Activated CD4-positive, alpha-beta T cell treated with anti-CD3 and anti-CD28 coated beads, Interleukin-2, amount 10 ng/mL, durations not matched to agents 7 days and 5 days (primary cell): ENCODE measurements at regions not wholly inside any gene's neighbourhood (a gene's known extent, or its start where the extent isn't known, plus 50 kb on each side); places are given as distances from the start of the nearest gene placed in this dataset.
"Not testable (repeated sequence)": the region's sequence is repeated elsewhere in the genome, so short reads cannot be mapped to it uniquely, and the experiment has no call there.

Experiments used
- CTCF ChIA-PET: fragments of 350-600 bp; sonication (Branson Sonifier 250); formaldehyde crosslinking; loops from one replicate; lab custom pipeline; 2021; ENCODE audit warnings: antibody characterized with exemption; lab: Charles Lee
- POLR2A ChIA-PET: fragments of 350-600 bp; sonication (Branson Sonifier 250); formaldehyde crosslinking; loops from one replicate; lab custom pipeline; 2021; ENCODE audit warnings: antibody characterized with exemption; lab: Charles Lee
- DNase-seq: peaks from one replicate; pipeline ENCODE4 v3.0.0-alpha.2; 2020
- H3K27ac Mint-ChIP-seq: one replicate; pipeline ENCODE4 v1.8.0; 2021; ENCODE audit warnings: mild to moderate bottlenecking, moderate library complexity, mixed read lengths
- H3K27me3 Mint-ChIP-seq: one replicate; pipeline ENCODE4 v1.8.0; 2021; ENCODE audit warnings: mixed read lengths
- H3K36me3 Mint-ChIP-seq: one replicate; pipeline ENCODE4 v1.8.0; 2021; ENCODE audit warnings: low read depth, mixed read lengths
- H3K4me1 Mint-ChIP-seq: one replicate; pipeline ENCODE4 v1.8.0; 2021; ENCODE audit warnings: mixed read lengths
- H3K4me3 Mint-ChIP-seq: one replicate; pipeline ENCODE4 v1.8.0; 2021; ENCODE audit warnings: mild to moderate bottlenecking, moderate library complexity, mixed read lengths
- H3K9me3 Mint-ChIP-seq: one replicate; pipeline ENCODE4 v1.8.0; 2021; ENCODE audit warnings: mixed read lengths

DNA sequence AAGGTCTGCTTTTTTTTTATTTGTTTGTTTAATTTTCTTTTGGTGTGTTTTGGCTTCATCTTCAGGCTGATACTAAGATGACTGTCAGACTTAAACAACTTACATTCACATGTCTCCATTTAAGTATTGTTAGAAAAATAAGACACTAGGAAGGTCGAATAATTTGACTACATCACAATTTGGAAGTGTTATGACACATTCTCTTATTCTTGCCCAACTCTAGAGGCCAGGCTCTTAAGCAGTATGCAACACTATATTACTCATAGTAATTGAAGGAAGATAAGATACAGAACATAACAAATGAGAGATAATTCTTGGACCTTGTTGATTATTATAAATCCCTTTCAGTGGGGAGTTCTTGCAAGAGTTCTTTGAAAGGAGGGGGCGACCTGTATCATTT, 295.3 kb upstream of the COL3A1 start:
- H3K27ac Mint-ChIP-seq, result no peak overlapping the region
- H3K27me3 Mint-ChIP-seq, result no peaks in the 10 kb centered on the region
- H3K4me1 Mint-ChIP-seq, result no peaks in the 10 kb centered on the region
- DNase-seq, result no peak
- H3K4me3 Mint-ChIP-seq, result no peak overlapping the region
- ChIA-PET POLR2A (no interaction called here), CTCF (interaction anchor here (0.6 kb wide), 1 partner anchor 1158 kb away, joined by 3 read pairs; no protein-coding TSS in a partner anchor)
- H3K36me3 Mint-ChIP-seq, result no peaks in the 10 kb centered on the region
- peaks cover 6% of the 10 kb centered on the region for H3K9me3 Mint-ChIP-seq

DNA sequence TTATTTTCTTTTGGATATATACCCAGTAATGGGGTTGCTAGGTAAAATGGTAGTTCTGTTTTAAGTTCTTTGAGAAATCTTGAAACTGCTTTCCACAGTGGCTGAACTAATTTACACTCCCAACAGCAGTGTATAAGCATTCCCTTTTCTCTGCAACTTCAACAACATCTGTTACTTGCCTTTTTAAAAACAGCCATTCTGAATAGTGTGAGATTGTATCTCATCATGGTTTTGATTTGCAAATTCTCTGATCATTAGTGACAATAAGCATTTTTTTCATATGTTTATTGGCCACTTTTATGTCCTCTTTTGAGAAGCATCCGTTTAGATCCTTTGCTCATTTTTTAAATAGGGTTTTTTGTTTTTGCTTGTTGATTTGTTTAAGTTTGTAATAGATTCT, 291.3 kb upstream of the COL3A1 start:
- CTCF ChIA-PET, result no interaction called here
- peaks cover 6% of the 10 kb centered on the region for H3K9me3 Mint-ChIP-seq

DNA sequence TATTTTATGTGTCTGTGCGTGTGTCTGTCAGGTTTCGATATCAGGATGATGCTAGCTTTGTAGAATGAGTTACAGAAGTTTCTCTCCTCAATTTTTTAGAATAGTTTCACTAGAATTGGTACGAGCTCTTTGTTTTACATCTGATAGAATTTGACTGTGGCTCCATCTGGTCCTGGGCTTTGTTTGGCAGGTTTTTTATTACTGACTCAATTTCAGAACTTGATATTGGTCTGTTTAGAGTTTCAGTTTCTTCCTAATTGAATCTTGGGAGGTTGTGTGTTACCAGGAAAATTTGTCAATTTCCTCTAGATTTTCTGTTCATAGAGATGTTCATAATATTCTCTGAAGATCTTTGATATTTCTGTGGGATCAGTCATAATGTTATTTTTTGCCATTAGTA, 289.4 kb upstream of the COL3A1 start:
- Mint-ChIP-seq H3K9me3 (peaks cover 6% of the 10 kb centered on the region), H3K4me3 (no peak overlapping the region), H3K4me1 (no peaks in the 10 kb centered on the region), H3K27ac (no peak overlapping the region), H3K36me3 (no peaks in the 10 kb centered on the region), H3K27me3 (no peaks in the 10 kb centered on the region)
- DNase-seq, result no peak
- ChIA-PET CTCF (no interaction called here), POLR2A (no interaction called here)

More for the DNA sequence above, 291.3 kb upstream of the COL3A1 start:
- no peaks in the 10 kb centered on the region for H3K27me3 Mint-ChIP-seq
- H3K36me3 Mint-ChIP-seq, result no peaks in the 10 kb centered on the region
- no peaks in the 10 kb centered on the region for H3K4me1 Mint-ChIP-seq
- POLR2A ChIA-PET, result no interaction called here
- no peak for DNase-seq
- no peak overlapping the region for H3K4me3 Mint-ChIP-seq
- no peak overlapping the region for H3K27ac Mint-ChIP-seq

DNA sequence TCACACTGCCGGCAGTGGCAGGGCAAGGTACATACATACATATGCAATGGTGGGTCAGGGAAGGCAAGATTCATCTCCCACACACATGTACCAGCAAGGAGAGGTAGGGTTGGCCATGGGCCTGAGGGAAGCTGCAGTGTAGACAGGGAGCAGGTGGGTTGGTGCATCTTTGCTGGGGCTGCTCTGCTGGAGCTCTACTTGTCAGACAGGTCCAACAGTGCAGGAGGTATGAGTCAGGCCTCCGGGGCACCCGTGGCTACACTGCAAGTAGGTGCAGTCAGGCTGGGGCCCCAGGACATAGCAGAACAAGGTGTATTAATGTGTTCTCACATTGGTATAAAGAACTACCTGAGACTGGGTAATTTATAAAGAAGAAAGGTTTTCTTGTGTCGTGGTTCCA, 281.1 kb upstream of the COL3A1 start:
- Mint-ChIP-seq H3K27ac (no peak overlapping the region), H3K27me3 (no peaks in the 10 kb centered on the region), H3K4me1 (no peaks in the 10 kb centered on the region), H3K36me3 (no peaks in the 10 kb centered on the region), H3K4me3 (no peak overlapping the region), H3K9me3 (no peaks in the 10 kb centered on the region)
- no peak for DNase-seq
- POLR2A ChIA-PET, result no interaction called here
- CTCF ChIA-PET, result no interaction called here

DNA sequence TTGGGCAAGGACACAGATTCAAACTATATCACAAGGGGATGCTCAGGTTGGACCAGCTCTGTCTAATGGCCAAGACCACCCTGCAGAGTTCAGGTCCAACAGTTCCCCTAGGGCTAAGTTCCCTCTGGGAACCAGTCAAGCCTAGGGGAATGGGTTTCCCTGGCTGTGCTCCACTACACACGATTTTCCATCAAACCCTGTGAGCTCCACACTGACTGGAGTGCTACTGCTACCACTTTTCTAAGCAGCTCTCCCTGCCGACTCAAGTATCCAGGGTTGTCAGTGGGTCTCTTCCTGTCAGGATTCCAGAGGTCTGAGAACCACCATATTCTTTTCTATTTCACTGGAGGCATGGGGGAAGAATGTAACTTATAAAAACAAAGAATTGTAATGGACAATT, 280.4 kb upstream of the COL3A1 start:
- ChIA-PET CTCF (no interaction called here), POLR2A (no interaction called here)
- Mint-ChIP-seq H3K4me3 (no peak overlapping the region), H3K27me3 (no peaks in the 10 kb centered on the region), H3K36me3 (no peaks in the 10 kb centered on the region), H3K9me3 (no peaks in the 10 kb centered on the region), H3K4me1 (no peaks in the 10 kb centered on the region), H3K27ac (no peak overlapping the region)
- DNase-seq, result no peak

DNA sequence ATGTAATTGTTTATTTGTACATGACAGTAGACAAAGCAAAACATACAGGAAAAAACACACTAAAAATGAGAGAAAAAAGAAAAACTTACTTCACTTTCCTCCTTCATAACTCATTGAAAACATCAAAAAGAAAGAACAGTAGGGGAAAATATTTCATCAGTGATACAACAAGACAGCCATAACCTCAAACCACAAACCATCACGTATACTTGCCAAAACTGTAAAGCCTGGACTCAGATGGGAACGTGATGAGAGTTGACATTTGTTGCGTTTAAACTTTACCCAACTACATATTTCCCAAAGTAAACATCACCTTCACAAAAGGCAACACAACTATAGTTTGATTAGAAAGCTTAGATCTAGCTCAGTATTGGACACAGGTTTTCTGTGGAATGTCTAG, 278.2 kb upstream of the COL3A1 start:
- POLR2A ChIA-PET, result no interaction called here
- Mint-ChIP-seq H3K4me3 (no peak overlapping the region), H3K4me1 (no peaks in the 10 kb centered on the region)

DNA sequence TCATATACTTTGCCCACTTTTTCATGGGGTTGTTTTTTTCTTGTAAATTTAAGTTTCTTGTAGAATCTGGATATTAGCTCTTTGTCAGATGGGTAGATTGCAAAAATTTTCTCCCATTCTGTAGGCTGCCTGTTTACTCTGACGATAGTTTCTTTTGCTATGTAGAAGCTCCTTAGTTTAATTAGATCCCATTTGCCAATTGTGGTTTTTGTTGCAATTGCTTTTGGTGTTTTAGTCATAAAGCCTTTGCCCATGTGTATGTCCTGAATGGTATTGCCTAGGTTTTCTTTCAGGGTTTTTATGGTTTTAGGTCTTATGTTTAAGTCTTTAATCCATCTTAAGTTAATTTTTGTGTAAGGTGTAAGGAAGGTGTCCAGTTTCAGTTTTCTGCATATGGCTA, 276.0 kb upstream of the COL3A1 start:
- CTCF ChIA-PET, H3K4me3 Mint-ChIP-seq, POLR2A ChIA-PET, H3K27me3 Mint-ChIP-seq, DNase-seq, H3K9me3 Mint-ChIP-seq, H3K36me3 Mint-ChIP-seq, H3K27ac Mint-ChIP-seq, H3K4me1 Mint-ChIP-seq: not testable (repeated sequence)

More for the DNA sequence above, 278.2 kb upstream of the COL3A1 start:
- CTCF ChIA-PET, result no interaction called here
- Mint-ChIP-seq H3K27me3 (no peaks in the 10 kb centered on the region), H3K36me3 (no peaks in the 10 kb centered on the region), H3K27ac (no peak overlapping the region), H3K9me3 (no peaks in the 10 kb centered on the region)
- DNase-seq, result no peak

DNA sequence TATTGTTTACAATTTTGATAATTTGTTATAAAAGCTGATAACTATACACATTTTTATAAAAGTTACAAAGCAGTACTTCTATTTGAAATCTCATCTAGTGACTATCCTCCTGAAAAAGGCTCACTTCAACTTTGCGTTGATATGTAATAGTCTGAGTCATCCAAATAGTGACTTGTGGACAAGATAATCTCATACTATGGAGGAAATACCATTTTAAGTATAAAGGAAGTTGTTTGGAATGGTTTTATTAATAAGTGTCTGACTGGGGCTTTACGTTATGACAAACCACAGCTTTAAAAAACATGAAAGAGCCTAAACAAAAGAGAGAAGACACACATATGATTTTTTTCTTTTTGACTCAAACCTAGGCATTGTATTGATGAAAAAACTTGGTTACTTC, 272.3 kb upstream of the COL3A1 start:
- ChIA-PET POLR2A (no interaction called here), CTCF (no interaction called here)
- Mint-ChIP-seq H3K4me3 (no peak overlapping the region), H3K27me3 (no peaks in the 10 kb centered on the region), H3K4me1 (no peaks in the 10 kb centered on the region), H3K36me3 (no peaks in the 10 kb centered on the region), H3K9me3 (no peaks in the 10 kb centered on the region), H3K27ac (no peak overlapping the region)
- DNase-seq, result no peak

DNA sequence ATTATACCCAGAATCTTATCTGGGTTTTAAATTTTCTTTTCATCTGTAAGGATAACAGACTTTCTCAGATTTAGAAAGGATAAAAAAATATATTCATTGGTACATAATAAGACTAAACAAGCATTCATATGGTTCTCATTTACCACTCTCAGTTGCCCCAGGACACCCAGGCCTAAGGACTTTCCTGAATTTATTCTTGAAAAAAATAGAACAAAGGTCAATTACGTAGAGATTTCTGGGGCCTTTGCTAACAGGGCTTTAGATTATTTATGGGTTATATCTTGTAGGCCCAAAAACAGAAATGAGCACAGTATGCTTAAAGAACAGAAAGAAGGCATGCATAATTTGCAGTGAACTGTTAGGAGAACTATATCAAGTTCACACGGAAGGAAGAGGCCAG, 269.0 kb upstream of the COL3A1 start:
- H3K4me3 Mint-ChIP-seq, result no peak overlapping the region
- H3K27me3 Mint-ChIP-seq, result no peaks in the 10 kb centered on the region
- no peak overlapping the region for H3K27ac Mint-ChIP-seq
- no peaks in the 10 kb centered on the region for H3K4me1 Mint-ChIP-seq
- no peak for DNase-seq
- ChIA-PET POLR2A (no interaction called here), CTCF (no interaction called here)
- H3K36me3 Mint-ChIP-seq, result no peaks in the 10 kb centered on the region
- no peaks in the 10 kb centered on the region for H3K9me3 Mint-ChIP-seq

DNA sequence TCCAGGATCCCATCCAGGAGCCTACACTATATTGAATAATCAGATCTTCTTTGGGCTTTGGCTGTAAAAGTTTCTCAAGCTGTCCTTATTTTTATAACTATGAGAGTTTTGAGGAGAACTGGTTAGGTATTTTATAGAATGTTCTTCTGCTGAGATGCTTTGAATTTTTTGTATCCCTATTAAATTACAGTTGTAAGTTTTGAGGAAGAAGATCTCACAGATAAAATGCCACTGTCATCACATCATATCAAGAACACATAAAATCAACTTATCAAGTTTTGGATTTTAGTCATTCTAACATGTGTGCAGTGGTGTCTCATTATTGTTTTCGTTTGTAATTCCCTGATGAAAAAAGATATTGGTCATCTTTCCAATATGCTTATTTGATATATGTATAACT, 260.2 kb upstream of the COL3A1 start:
- ChIA-PET CTCF (no interaction called here), POLR2A (no interaction called here)
- H3K27ac Mint-ChIP-seq, result no peak overlapping the region
- H3K4me3 Mint-ChIP-seq, result no peak overlapping the region
- no peaks in the 10 kb centered on the region for H3K36me3 Mint-ChIP-seq
- no peak for DNase-seq
- H3K9me3 Mint-ChIP-seq, result peaks cover 3% of the 10 kb centered on the region
- no peaks in the 10 kb centered on the region for H3K27me3 Mint-ChIP-seq
- no peaks in the 10 kb centered on the region for H3K4me1 Mint-ChIP-seq

DNA sequence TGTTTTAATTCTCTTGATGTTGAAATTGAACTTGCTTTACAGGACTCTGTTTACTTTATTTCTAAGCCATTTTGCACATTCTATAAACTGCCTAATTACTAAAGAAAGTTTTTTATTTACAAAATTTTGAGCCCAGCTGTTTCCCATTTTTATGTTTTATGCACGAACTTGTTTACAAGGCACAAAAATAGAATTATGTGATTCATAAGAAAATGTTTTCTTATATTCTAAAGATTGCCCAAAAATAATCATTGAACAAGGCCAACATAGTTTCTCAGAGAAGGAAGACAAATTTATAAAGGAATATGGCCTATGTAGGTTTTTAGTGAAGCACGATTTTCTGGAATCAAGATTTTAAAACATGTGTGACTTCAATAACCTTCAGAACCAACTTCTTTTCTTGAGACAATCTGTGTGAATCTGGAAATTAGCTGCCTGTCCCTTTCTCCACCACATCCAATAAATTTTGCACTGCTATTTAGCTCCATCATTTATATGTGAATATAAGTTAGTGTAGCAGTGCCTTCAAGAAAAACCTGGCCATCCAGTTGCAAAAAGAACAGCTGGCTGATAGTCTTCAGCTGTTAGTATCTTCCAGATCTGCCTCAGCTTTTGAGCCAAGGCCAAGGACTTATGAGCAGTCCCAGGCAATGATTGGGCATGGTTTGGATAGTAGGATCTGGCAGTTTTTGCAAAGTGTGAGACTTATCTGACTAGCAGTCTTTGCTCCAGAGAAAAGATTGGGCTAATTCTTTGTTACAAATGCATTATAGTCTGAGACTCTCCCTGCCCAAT, 253.2 kb upstream of the COL3A1 start:
- ChIA-PET CTCF (no interaction called here), POLR2A (no interaction called here)
- no peaks in the 10 kb centered on the region for H3K27me3 Mint-ChIP-seq
- no peak for DNase-seq
- no peak overlapping the region for H3K4me3 Mint-ChIP-seq
- no peaks in the 10 kb centered on the region for H3K9me3 Mint-ChIP-seq
- no peaks in the 10 kb centered on the region for H3K4me1 Mint-ChIP-seq
- H3K27ac Mint-ChIP-seq, result no peak overlapping the region
- H3K36me3 Mint-ChIP-seq, result no peaks in the 10 kb centered on the region

DNA sequence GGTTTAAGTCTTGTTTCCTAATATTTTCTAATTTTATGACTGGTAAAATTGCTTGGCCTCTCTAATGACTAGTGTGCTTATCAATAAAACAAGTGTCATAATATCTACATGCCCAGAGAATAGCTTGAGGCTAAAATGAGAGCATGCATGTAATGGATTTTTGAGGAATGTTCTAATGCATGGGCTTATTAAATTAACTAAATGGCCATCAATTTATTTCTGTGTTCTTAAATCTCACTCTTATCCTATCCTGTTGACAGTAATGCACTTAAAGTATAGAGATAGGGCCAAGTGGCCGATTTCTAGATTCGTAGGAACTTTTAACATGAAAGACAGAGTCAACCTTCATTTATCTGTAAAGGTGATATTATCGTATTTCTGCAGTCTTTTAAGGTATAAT, 252.4 kb upstream of the COL3A1 start:
- POLR2A ChIA-PET, result no interaction called here
- Mint-ChIP-seq H3K9me3 (no peaks in the 10 kb centered on the region), H3K27me3 (no peaks in the 10 kb centered on the region)

DNA sequence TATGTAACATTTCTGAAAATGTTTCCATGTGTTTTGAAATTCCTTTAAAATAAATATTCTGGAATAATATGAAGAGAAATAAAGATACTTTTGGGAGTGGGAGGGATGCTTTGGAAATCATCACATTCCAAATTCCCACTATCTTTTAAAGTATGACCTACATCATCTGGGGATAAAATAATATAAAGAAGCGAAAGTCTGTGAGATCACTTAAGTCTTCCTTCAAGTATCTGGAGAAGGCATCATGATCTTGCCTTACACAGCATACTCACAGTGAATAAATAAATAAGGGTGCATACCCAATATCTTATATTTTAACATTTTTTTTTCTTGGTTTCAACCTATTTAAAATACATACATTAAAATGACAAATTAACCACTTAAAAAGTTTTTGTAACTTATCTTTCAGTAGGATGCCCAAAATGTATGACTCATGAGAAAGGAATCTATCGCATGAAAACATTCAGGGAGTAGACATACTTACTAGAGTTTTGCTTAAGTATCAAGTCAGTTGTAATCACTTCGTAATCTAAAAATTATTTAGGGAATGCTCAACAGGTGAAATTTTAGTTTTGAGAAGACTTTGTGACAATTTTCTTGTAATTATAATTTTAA, 248.3 kb upstream of the COL3A1 start:
- DNase-seq, result no peak
- POLR2A ChIA-PET, result no interaction called here

More for the DNA sequence above, 252.4 kb upstream of the COL3A1 start:
- no peaks in the 10 kb centered on the region for H3K4me1 Mint-ChIP-seq
- CTCF ChIA-PET, result no interaction called here
- H3K36me3 Mint-ChIP-seq, result no peaks in the 10 kb centered on the region
- H3K4me3 Mint-ChIP-seq, result no peak overlapping the region
- DNase-seq, result no peak
- H3K27ac Mint-ChIP-seq, result no peak overlapping the region

More for the DNA sequence above, 248.3 kb upstream of the COL3A1 start:
- no peaks in the 10 kb centered on the region for H3K27me3 Mint-ChIP-seq
- H3K9me3 Mint-ChIP-seq, result no peaks in the 10 kb centered on the region
- H3K36me3 Mint-ChIP-seq, result no peaks in the 10 kb centered on the region
- CTCF ChIA-PET, result no interaction called here
- H3K4me3 Mint-ChIP-seq, result no peak overlapping the region
- no peak overlapping the region for H3K27ac Mint-ChIP-seq
- H3K4me1 Mint-ChIP-seq, result no peaks in the 10 kb centered on the region
